HUES6 (cell line): ENCODE measurements at regions not wholly inside any gene's neighbourhood (a gene's known extent, or its start where the extent isn't known, plus 50 kb on each side); places are given as distances from the start of the nearest gene placed in this dataset.

Experiments
- H3K27ac ChIP-seq: 2 replicates; pipeline ENCODE4 v1.7.0; 2013; ENCODE audit warnings: low read depth, mild to moderate bottlenecking, low read length, inconsistent platforms
- H3K27me3 ChIP-seq: 2 replicates; pipeline ENCODE4 v1.6.1; 2013; ENCODE audit warnings: low read length; ENCODE audit not compliant: control insufficient read depth, insufficient read depth
- H3K36me3 ChIP-seq: 2 replicates; pipeline ENCODE4 v1.6.1; 2013; ENCODE audit warnings: low read length; ENCODE audit not compliant: control insufficient read depth, insufficient read depth
- H3K4me1 ChIP-seq: 2 replicates; pipeline ENCODE4 v1.6.1; 2013; ENCODE audit warnings: low read length; ENCODE audit not compliant: control insufficient read depth, insufficient read depth
- H3K4me3 ChIP-seq: 2 replicates; pipeline ENCODE4 v1.5.1; 2013; ENCODE audit warnings: low read depth, low read length
- H3K9ac ChIP-seq: one replicate; pipeline ENCODE4 v1.6.1; 2013; ENCODE audit warnings: mild to moderate bottlenecking, low read length
- H3K9me3 ChIP-seq: 2 replicates; pipeline ENCODE4 v1.6.1; 2013; ENCODE audit warnings: low read depth, low read length; ENCODE audit not compliant: control insufficient read depth, insufficient read depth

- Histone ChIP-seq H3K9ac (no peak overlapping the region), H3K27me3 (no peaks in the 10 kb centered on the region), H3K9me3 (peaks cover 12% of the 10 kb centered on the region; the same call in 1 of the 2 replicates), H3K4me3 (no peak overlapping the region), H3K27ac (no peak overlapping the region), H3K4me1 (peaks cover 43% of the 10 kb centered on the region), H3K36me3 (no peaks in the 10 kb centered on the region)
Observed at GRCh38 chr18:8946066-8946838, 156.2 kb upstream of the NDUFV2 start.

- peaks cover 12% of the 10 kb centered on the region; the same call in 1 of the 2 replicates for H3K9me3 ChIP-seq
- no peaks in the 10 kb centered on the region for H3K36me3 ChIP-seq
- H3K4me3 ChIP-seq, result no peak overlapping the region
- H3K27ac ChIP-seq, result no peak overlapping the region; the same call in 1 of the 2 replicates
- peak overlapping the region; percentile 37 for H3K9ac ChIP-seq
- peaks cover 35% of the 10 kb centered on the region for H3K4me1 ChIP-seq
- no peaks in the 10 kb centered on the region for H3K27me3 ChIP-seq
Observed at GRCh38 chr18:8947566-8947965, 154.9 kb upstream of the NDUFV2 start.

- no peak overlapping the region for H3K4me3 ChIP-seq
- peaks cover 15% of the 10 kb centered on the region; the same call in 1 of the 2 replicates for H3K9me3 ChIP-seq
- no peaks in the 10 kb centered on the region for H3K36me3 ChIP-seq
- H3K27me3 ChIP-seq, result no peaks in the 10 kb centered on the region
- H3K27ac ChIP-seq, result no peak overlapping the region; the same call in 1 of the 2 replicates
- H3K9ac ChIP-seq, result peak overlapping the region; percentile 40
- peaks cover 32% of the 10 kb centered on the region for H3K4me1 ChIP-seq
Observed at GRCh38 chr18:8948011-8948410, 154.5 kb upstream of the NDUFV2 start.

- Histone ChIP-seq H3K9ac (peak overlapping the region; percentile 40), H3K4me1 (peaks cover 30% of the 10 kb centered on the region), H3K27ac (no peak overlapping the region), H3K4me3 (no peak overlapping the region; the same call in 1 of the 2 replicates), H3K9me3 (peaks cover 21% of the 10 kb centered on the region), H3K27me3 (no peaks in the 10 kb centered on the region), H3K36me3 (no peaks in the 10 kb centered on the region)
Observed at GRCh38 chr18:8948471-8949149, 153.9 kb upstream of the NDUFV2 start.

- Histone ChIP-seq H3K36me3 (no peaks in the 10 kb centered on the region), H3K4me3 (no peak overlapping the region), H3K27me3 (no peaks in the 10 kb centered on the region), H3K9ac (peak overlapping the region; percentile 18), H3K9me3 (peaks cover 25% of the 10 kb centered on the region), H3K4me1 (peaks cover 30% of the 10 kb centered on the region), H3K27ac (no peak overlapping the region)
Observed at GRCh38 chr18:8949206-8949605, 153.3 kb upstream of the NDUFV2 start.

GRCh38 chr18:8951491-8951890 lies 151.0 kb upstream of the NDUFV2 start:
- peaks cover 27% of the 10 kb centered on the region for H3K4me1 ChIP-seq
- H3K4me3 ChIP-seq, result no peak overlapping the region

GRCh38 chr18:8952174-8952573 lies 150.3 kb upstream of the NDUFV2 start:
- H3K27me3 ChIP-seq, result no peaks in the 10 kb centered on the region
- peaks cover 22% of the 10 kb centered on the region for H3K9me3 ChIP-seq
- H3K4me3 ChIP-seq, result no peak overlapping the region
- H3K4me1 ChIP-seq, result peaks cover 27% of the 10 kb centered on the region
- H3K27ac ChIP-seq, result no peak overlapping the region
- no peaks in the 10 kb centered on the region for H3K36me3 ChIP-seq
- no peak overlapping the region for H3K9ac ChIP-seq

More at GRCh38 chr18:8951491-8951890, 151.0 kb upstream of the NDUFV2 start:
- peaks cover 21% of the 10 kb centered on the region for H3K9me3 ChIP-seq
- no peak overlapping the region for H3K9ac ChIP-seq
- no peaks in the 10 kb centered on the region for H3K36me3 ChIP-seq
- no peak overlapping the region for H3K27ac ChIP-seq
- no peaks in the 10 kb centered on the region for H3K27me3 ChIP-seq

GRCh38 chr18:8952769-8953760 lies 149.4 kb upstream of the NDUFV2 start:
- Histone ChIP-seq H3K9ac (no peak overlapping the region), H3K27ac (no peak overlapping the region), H3K4me3 (no peak overlapping the region), H3K4me1 (peaks cover 20% of the 10 kb centered on the region), H3K9me3 (peaks cover 26% of the 10 kb centered on the region), H3K36me3 (no peaks in the 10 kb centered on the region), H3K27me3 (no peaks in the 10 kb centered on the region)

GRCh38 chr18:8957731-8958130 lies 144.8 kb upstream of the NDUFV2 start:
- Histone ChIP-seq H3K27ac (no peak overlapping the region), H3K9me3 (peaks cover 26% of the 10 kb centered on the region), H3K4me1 (peaks cover 17% of the 10 kb centered on the region), H3K4me3 (no peak overlapping the region), H3K36me3 (no peaks in the 10 kb centered on the region), H3K9ac (no peak overlapping the region), H3K27me3 (no peaks in the 10 kb centered on the region)

- no peak overlapping the region for H3K27ac ChIP-seq
- H3K9me3 ChIP-seq, result peaks cover 17% of the 10 kb centered on the region
- H3K4me3 ChIP-seq, result no peak overlapping the region
- H3K27me3 ChIP-seq, result no peaks in the 10 kb centered on the region
- H3K36me3 ChIP-seq, result no peaks in the 10 kb centered on the region
- H3K9ac ChIP-seq, result no peak overlapping the region
- H3K4me1 ChIP-seq, result peaks cover 20% of the 10 kb centered on the region
Observed at GRCh38 chr18:8958660-8959059, 143.8 kb upstream of the NDUFV2 start.
